Kasumi-1 (cell line): ENCODE measurements at regions not wholly inside any gene's neighbourhood (a gene's known extent, or its start where the extent isn't known, plus 50 kb on each side); places are given as distances from the start of the nearest gene placed in this dataset.

ENCODE experiments used
- DNase-seq, 2 experiments: peaks; one replicate each; lab custom pipeline; 2025; lab: John Stamatoyannopoulos, UW

DNA sequence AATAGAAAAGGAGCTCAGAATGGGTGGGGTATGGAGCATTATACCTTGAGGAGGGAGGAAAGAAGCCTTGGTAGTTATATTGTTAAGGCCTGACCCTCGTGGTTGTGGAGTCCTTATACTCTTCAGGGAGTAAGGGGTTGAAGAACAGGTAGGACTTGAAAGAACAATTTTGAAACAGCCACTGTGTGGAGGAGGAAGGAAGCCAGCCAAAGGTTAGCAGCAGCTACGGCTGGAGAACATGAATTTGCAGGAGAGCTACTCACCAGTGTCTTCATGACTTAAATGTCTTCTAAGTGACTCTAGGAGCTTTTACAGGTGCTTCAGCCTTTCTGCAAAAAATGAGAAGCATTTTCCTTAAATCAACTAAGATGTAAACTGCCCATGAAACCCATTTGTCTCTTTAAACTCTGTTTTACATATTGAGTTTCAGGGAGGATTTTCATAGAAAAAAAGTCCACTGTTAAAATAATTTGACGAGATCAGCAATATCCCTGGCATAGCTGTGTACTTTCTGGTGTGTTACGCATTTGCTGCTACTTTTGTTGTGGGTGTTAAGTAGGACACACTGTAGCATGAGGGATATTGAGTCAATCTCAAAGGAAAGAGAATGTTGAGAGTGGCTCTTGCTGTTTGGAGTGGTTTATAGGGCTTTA, 110.6 kb upstream of the ELL2 start:
- no peak for DNase-seq

DNA sequence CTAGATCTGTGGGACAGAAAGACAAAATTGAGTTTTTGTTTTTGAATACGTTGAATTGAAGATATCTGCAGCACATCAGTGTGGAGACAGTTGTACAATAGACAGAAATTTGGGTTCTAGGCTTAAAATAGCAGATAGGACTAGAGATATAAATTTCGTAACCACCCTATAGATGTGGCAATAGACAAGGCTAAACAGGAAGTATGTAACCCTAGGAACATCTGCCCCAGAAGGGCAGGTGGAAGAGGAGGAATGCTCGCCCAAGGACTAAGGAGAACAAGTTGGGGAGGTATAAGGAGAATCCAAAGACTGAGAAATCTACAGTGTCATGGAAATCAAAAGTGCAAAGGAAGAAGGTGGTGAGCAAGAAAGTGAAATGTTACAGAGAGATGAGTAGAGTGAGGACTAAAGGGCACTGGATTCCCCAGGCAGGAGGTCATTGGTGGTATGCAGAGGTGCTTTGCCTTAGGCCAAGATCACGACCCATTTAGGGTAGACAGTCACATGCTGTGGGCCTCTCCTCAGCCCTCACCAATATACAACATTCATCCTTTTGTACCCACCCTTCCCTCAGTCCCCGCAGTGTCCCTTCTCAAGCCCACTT, 109.1 kb upstream of the ELL2 start:
- peak; percentile 27 to 33 for DNase-seq

DNA sequence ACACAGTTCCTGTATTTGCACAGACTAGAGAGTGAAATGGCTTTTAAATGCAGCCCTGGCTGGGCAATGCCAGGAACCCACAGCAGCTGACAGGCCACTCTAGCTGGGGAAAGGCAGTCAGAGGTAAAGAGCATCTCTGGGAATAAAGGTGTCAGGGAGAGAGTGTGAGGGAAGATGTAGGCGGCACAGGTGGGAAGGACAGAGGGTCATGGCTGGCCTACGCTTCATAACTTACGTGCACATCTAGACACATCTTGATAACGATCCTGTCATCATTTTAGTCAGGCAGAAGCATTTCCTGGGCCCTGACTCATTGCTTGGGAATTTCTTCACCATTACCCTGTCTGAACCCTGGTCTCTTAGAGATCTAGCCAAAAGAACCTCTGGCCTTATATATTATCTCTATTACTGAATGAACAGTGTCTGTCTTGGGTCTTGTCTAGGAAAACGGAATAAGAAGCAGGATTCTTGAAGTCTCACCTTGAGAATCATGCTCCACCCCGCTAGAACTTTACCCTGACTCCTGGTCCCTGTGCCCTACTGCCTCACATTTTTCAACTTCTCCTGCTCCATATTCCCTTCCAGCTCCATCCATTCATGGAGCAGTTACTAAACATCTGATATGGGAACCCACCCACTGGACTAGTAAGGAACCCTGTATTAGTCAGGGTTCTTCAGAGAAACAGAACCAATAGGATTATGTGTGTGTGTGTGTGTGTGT, 106.4 kb upstream of the ELL2 start:
- no peak for DNase-seq

DNA sequence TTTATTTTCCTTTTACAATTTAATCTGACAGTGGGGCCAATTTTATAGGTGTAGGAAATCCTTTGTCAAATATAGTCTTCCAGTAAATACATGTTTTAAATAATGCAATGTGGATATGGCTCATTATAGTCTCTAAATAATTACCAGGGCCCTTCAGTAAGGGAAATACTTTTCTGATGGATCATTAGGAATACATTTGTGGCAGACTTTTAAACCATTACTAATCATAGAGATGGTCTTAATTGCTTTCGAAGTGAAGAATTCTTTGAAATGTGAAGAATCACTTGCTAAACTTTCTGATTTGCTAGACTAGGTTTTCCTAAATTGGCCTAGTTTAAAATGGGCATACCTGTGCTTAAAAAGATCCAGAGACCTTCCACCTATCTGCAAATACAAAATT, 105.6 kb upstream of the ELL2 start:
- DNase-seq: no peak

DNA sequence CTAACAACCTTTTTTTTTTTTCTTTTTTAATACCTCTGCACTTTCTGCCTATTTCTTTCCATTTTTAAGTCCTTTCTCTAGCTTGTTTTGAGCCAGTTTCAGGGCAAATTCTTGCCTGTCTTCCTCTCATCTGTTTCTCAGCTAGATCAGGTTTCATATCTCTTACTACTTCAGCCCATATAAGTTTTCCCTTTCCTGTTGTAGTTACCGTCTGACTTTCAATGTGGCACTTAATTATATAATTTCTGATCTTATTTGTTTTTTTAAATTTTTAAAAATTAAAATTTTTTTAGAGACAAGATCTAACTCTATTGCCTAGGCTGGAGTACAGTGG, 104.7 kb upstream of the ELL2 start:
- DNase-seq: no peak

DNA sequence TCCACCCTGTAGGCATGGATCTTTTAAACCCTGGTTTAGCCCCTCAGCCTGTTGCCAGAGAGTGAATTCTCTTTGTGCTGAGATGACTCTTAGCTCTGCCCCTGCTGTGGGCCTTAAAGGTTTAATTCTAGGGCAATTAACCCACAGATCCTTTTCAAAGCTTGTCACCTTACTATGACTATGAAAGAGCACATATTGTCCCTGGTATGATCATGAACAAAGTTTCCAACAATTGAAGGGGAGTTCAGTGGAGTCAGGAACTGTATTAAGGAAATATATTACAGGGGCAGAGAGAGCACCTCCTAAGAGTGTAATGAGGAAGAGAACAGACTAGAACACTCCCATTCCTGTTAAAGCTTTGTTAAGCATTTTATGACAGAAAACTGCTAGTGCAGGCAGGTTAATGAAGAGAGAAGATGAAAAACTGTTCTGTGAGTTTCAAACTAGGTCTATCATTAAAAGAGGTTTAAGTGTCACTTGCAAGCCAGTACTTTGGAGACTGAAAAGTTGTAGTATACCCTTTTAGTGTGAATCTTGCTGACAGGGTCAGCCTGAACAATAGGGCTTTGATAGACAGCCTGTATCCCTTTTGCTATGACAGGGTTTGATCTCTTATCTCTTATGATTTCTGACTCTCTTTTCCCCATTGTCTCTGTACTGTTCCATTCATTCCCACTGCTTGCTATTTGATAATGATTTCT, 104.2 kb upstream of the ELL2 start:
- no peak for DNase-seq

DNA sequence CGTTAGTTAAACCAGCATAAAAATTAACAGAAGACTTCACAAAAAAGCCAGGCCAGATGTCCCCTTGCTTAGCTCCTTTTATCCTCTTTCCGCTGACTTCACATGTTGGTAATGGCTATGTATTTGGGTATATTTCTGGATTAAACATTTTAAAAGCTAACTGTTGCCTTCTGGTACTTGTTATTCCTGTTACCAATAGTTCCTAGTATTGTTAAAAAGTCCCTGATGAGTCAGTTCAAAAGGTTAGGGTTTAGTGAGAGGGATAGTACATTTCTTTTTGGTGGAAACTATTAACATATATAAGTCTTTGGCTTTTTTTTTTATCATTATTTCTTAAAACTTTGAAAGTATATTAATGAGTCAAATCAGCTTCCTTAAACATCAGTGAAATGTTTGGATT, 103.2 kb upstream of the ELL2 start:
- no peak for DNase-seq

DNA sequence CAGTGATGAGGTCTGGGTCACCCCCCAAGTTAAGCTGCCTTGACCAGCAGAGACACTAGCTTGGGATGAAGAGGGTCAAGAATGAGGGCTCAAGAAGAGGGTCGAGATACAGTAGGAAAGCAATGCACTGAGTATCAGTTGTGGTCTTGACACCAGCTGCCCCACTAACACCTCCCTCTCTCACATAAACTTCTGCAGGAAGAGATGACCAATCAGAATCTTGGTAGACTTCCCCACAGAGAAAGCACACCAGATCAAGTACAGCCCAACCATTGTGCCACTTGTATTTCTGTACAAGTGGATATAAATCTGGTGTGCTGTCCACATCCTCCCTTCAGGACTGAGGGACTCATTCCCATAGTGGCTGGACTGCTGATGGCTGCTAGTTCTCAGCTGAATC, 101.2 kb upstream of the ELL2 start:
- DNase-seq: no peak

DNA sequence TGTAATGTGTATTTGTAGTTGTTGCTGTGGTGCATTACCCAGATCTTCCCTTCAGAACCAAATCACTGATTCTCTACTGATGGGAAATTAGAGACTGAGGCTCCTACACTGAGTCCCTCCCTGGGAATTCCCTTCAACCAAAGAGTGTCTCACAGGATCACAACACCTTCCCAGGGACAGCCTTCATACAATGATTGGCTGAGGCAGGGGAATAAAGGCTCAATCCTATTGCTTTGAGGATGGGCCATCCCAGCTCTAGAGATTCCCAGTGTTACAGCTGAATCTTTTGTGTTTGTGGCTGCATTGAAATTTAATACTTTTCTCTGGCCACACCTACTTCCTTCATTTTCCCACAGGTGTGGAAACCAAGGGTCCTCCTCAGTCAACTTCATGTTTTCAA, 96.4 kb upstream of the ELL2 start:
- DNase-seq: no peak

DNA sequence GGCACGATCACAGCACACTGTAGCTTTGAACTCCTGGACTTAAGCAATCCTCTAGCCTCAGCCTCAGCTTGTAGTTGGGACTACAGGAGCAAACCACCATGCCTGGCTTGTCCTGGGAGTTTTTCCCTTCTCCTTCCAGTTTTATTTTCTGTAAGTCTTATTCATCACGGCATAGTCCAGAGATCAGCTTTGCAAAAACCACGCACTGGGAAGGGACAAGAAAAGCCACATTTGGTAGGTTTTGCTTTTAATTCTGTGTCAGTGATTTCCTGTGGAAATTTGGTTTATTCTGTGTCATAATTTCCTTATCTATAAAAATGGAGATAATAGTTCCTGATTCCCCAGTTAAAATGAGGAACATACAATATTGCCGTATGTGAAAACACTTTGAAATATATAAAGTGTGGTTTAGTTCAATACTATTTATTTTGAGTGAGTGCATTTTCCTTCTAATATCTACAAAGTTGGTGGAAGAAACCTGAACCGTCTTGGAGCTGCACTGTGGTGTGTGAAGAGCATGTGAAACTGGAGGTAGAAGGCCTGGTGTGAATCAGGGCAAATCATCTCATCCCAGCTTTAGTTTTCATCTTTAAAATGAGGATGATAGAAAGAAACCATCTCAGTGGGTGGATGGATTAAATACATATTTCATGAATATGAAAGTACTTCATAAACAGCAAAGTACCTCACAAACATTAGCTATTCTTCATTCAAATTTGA, 92.8 kb upstream of the ELL2 start:
- DNase-seq: no peak

DNA sequence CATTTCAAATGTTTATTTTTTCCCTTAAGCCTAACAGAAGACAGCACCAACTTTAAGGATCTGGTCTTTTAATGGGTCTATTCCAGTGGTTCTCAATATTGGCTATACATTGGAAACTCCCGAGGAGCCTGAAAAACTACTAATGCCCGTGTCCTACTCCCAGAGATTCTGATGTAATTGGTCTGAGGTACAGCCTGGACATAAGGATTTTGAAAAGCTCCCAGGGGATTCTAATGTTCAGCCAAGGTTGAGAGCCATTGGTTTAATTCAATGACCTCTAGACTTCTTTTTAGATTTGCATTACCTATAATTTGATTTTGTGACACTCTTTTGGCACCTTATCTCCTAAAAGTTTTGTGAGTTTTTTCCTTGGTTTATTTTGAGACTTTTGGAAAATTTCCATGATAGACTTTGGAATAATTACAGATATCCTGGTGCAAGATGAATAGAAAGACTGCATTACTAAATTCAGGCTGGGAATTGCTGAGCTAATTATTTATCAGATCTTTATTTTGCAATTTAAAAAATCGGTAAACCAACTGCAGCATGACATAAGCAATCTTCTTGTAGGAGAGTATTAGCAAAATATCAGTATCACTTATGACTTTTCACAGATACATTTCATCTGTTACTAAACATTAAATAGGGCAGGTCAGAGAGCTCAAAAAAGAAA, 91.5 kb upstream of the ELL2 start:
- no peak for DNase-seq

DNA sequence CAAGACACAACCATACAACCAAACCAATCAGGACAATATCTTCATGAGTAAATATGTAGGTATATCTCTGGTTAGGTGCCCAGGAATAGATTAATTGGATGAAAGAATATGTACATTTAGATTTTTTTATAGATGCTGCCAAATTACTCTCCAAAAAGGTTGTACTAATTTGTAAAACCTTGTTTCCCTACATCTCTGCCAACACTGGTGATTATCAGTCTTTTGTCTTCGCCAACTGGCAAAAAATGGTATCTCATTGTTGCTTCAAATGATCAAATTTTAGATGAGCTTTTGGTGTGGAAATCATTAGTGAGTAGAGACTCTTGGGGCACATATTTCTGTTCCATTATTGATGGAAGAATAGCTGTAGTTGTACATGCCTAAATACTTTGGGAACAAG, 90.7 kb upstream of the ELL2 start:
- DNase-seq: no peak

DNA sequence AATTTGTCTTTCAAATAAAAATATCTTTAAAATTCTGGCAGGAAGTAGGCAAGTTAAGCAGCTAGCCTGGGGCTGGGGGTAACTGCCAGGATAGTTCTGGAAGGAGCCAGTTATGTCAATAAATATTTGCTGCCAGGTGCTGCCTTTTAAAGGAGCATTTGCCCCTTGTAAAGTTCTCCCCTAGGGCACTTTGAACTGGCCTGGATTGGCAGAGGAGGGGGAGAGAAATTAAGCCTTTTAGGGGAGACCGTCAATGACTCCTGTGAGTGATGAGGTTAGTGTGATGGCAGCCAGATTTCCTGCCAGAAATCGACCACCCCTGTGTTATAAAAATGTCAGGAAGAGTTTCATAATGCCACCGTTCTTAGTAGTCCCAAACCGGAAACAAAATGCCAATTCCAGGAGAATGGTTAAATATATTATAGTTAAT, 89.8 kb upstream of the ELL2 start:
- DNase-seq: no peak

DNA sequence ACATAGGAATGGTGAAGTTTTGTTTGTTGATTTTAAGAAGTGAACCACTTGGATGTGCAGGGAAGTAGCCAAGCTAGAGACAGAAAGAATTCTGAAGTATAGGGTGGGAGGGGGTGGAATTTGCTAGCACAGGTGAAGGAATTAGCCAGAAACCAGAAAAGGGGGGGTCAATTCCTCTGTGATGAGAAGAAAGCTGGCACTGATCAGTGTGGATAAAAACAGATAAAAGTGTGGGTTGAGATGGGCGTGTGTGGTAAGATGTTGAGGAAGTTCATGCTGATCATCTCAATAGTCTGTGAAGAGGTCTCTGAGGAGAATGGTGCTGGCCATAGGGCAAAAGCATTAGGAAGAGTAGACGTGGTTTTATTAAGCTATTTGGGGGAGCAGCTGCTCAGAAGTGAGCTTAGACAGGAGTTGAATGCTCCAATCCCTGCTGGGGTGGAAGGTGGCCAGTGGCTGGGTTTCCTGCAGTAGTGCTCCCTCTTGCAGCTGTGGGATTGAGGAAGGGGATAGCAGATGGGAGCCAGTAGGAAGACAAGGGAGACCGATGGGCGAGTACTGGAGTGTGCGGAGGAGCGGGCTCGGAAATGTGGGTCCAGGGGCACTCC, 88.7 kb upstream of the ELL2 start:
- no peak for DNase-seq

DNA sequence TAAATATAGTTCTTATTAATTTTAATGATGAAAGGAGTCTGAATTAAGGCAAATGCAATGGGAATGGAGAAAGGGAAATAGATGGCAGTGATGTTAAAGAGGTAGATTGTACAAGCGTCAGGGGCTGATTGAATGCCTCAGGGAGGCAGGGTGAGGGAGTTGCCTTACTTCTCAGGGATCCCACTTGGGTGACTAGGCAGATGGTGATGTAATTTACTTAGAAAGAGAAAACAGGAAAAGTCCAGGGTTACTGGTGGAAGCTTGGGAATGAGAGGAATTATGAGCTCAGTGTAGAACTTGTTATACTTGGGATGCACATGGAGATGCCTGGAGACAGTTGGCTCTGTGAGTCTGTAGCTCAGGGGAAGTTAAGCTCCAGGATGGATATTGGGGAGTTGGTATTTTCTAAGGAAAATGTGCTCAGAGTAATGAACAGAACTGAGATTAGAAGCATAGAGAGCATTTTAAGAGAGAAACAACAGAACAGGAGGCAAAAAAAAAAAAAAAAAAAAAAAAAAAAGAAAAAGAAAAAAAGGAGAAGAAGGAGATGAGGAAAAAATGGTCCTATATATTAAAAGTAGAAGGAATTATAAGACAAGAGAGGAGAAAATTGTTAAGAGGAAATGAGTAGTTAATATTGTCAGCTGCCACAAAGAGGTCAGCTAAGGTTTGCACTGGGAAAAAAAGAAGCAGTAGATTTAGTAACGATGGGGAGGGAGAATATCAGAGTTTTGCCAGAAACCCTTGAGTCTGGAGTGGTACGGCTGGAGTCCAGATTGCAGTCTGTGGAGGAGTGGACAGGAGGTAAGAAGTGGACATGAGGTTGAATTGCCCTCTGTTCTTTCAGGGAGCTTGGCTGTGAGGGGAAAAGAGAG, 88.0 kb upstream of the ELL2 start:
- DNase-seq: no peak

DNA sequence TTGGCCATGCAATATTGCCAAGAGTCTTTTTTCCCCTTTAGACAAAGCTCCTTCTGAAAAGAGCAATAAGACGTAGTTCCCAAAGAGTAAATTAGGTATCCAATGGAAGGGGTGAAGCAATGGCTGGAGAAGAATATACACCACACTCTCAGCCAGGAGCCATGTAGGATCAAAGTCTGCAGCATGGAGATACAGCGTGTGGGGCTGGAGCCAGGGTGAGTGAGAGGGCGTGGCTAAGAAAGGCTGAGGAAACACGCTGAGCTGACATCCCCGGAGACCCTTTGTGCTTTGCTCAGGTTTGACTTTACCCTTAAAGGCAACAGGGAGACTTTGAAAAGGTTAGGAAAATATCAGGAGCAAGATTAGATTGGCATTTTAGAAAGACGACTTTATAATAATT, 87.1 kb upstream of the ELL2 start:
- no peak for DNase-seq

DNA sequence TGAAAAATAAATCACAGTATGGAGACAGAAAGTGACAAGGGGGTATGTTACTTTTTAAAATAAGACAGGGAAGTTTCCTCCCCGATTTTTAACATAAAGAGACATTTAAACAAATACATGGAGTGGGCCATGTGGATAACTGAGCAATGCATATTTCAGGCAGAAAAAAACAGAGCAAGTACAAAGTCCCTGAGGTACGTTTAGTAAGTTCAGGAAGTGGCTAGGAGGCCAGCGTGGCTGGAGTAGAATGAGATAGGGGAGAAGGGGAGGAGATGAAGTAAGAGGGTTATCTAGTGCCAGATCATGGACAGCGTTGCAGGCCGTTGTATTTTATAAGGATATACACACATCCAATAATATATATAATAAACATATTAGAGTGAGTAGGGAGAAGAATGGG, 84.2 kb upstream of the ELL2 start:
- DNase-seq: no peak

DNA sequence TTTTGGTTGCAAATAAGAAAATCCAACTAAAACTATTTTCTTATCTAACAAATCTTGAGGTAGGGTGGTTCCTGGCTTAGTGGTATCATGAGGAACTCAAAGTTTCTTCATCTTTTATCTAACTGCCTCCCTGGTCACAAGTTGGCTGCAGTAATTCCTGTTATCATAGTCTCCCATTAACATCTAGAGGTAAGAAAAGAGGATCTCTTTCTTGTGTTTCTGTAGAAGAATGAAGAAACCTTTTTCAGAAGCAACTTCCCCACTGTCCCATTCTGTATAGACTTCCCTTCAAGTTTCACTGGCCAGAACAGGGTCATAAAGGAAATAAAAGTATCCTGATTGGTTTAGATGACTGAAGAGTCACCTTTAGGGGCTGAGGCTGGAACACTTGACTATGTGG, 81.8 kb upstream of the ELL2 start:
- DNase-seq: peak in 1 of 2 experiments; percentile 25

DNA sequence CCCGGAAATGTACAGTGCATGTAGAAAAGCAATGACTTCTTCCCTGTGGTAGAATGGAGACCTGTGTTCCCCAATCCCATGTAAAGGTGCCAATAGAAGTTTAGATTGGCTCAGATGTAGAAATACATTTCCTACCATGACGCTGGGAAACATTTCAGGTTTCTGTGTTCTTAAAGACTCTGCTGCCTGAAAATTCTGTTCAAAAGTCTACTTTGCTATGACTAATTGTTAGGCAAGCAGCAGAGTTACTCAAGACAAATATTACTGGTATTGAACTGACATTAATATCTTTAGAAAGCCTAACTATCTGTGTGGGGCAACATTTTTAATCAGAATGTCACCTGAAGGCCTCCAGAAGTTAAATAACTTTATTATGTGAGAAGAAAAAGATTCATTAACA, 75.5 kb upstream of the ELL2 start:
- no peak for DNase-seq

DNA sequence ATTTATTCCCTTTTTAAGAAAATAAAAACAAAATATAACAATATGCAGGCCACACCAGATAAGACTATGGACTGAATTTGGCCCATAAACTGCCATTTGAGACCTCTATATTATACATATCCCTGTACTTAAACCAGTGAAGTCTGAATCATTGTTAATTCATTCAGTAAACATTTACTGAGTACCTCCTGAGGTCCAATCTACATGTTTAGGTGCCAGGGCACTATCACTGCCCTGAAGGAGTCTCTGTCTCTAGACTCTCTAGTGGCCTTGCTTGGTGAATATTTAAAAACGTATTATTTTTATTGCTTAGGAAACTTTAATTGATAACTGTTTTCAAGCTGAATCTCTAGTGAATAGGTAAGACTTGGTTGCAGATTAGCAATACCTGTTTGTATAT, 74.7 kb upstream of the ELL2 start:
- no peak for DNase-seq
